Small intestine (tissue), 7 donors: ENCODE measurements at regions not wholly inside any gene's neighbourhood (a gene's known extent, or its start where the extent isn't known, plus 50 kb on each side); places are given as distances from the start of the nearest gene placed in this dataset.

ENCODE experiments used
- DNase-seq, 2 donors: peaks; one replicate each; pipeline versions ENCODE4 v3.0.0 to v3.0.0-alpha.2; 2013
- FAIRE-seq: peaks from 2 replicates; lab custom pipeline; 2012; peaks lifted over from hg19 to GRCh38; lab: Jason Lieb, UNC
- H3K27ac ChIP-seq, 3 donors: one replicate each; pipeline ENCODE4 v1.5.1; 2013; ENCODE audit warnings: low read length in 2 of 3, mild to moderate bottlenecking in 2 of 3, control low read depth in 1 of 3, inconsistent platforms in 1 of 3, low read depth in 1 of 3, moderate library complexity in 1 of 3
- H3K27me3 ChIP-seq, 3 donors: one replicate each; pipeline ENCODE4 v1.6.1; 2013; ENCODE audit warnings: low read length in 3 of 3, inconsistent platforms in 1 of 3; ENCODE audit not compliant: control insufficient read depth in 3 of 3, insufficient read depth in 3 of 3
- H3K36me3 ChIP-seq, 3 donors: one replicate each; pipeline ENCODE4 v1.6.1; 2013; ENCODE audit warnings: low read length in 3 of 3, inconsistent platforms in 1 of 3, low read depth in 1 of 3, mild to moderate bottlenecking in 1 of 3, moderate library complexity in 1 of 3; ENCODE audit not compliant: control insufficient read depth in 3 of 3, insufficient read depth in 2 of 3
- H3K4me1 ChIP-seq, 3 donors: one replicate each; pipeline ENCODE4 v1.6.1; 2013; ENCODE audit warnings: low read length in 2 of 3, inconsistent platforms in 1 of 3, low read depth in 1 of 3, mild to moderate bottlenecking in 1 of 3, moderate library complexity in 1 of 3; ENCODE audit not compliant: control insufficient read depth in 3 of 3, insufficient read depth in 2 of 3
- H3K4me3 ChIP-seq, 3 donors: one replicate each; pipeline ENCODE4 v1.5.1; 2013; ENCODE audit warnings: low read length in 3 of 3, control low read depth in 1 of 3, inconsistent platforms in 1 of 3, low read depth in 1 of 3, mild to moderate bottlenecking in 1 of 3, moderate library complexity in 1 of 3
- H3K9me3 ChIP-seq, 2 donors: one replicate each; pipeline ENCODE4 v1.6.1; 2013; ENCODE audit warnings: low read depth in 1 of 2, low read length in 1 of 2; ENCODE audit not compliant: control insufficient read depth in 2 of 2, insufficient read depth in 1 of 2
- WGBS, 3 donors: extraction: QIAGEN DNeasy Blood & Tissue Kit; methylation state at CpG; one replicate each; pipeline ENCODE4 v1.1.7; 2013; 5-methylcytosine and 5-hydroxymethylcytosine counted together
- donor health status: healthy with polysubstance abuse.
- donor health status: control.
- donor health status: control.
- donor health status: Bipolar disorder and iron deficiency.
- donor health status: healthy.

GRCh38 chr14:87667659-87668058 is 325.3 kb downstream of the GALC start:
- no peak for FAIRE-seq
- H3K27ac ChIP-seq, result no peak overlapping the region
- no peaks in the 10 kb centered on the region for H3K4me1 ChIP-seq
- H3K9me3 ChIP-seq, result no peaks in the 10 kb centered on the region
- H3K36me3 ChIP-seq, result no peaks in the 10 kb centered on the region
- no peaks in the 10 kb centered on the region for H3K27me3 ChIP-seq
- no peak overlapping the region for H3K4me3 ChIP-seq
- WGBS, 3 donors, result 83 to 93% (median 92%) methylated on average over 4 of the region's 4 CpGs
- DNase-seq, result no peak

GRCh38 chr14:87656315-87656714 is 336.7 kb downstream of the GALC start:
- DNase-seq, result no peak
- 73 to 89% (median 84%) methylated on average over 1 of the region's 1 CpG for WGBS, 3 donors

GRCh38 chr14:87652278-87652677 is 340.7 kb downstream of the GALC start:
- Histone ChIP-seq H3K9me3 (peaks cover 0 to 17% of the 10 kb centered on the region in 2 donors), H3K4me1 (no peaks in the 10 kb centered on the region), H3K27me3 (no peaks in the 10 kb centered on the region), H3K27ac (no peak overlapping the region), H3K4me3 (no peak overlapping the region), H3K36me3 (no peaks in the 10 kb centered on the region)
- 48 to 70% (median 61%) methylated on average over 2 of the region's 2 CpGs for WGBS, 3 donors
- no peak for FAIRE-seq
- no peak for DNase-seq

More at GRCh38 chr14:87656315-87656714, 336.7 kb downstream of the GALC start:
- no peaks in the 10 kb centered on the region for H3K9me3 ChIP-seq
- no peak for FAIRE-seq
- H3K36me3 ChIP-seq, result no peaks in the 10 kb centered on the region
- no peak overlapping the region for H3K27ac ChIP-seq
- H3K4me3 ChIP-seq, result no peak overlapping the region
- no peaks in the 10 kb centered on the region for H3K4me1 ChIP-seq
- H3K27me3 ChIP-seq, result no peaks in the 10 kb centered on the region

- 92 to 93% (median 93%) methylated on average over 3 of the region's 3 CpGs for WGBS, 3 donors
- DNase-seq, result no peak
- FAIRE-seq, result no peak
Measured at GRCh38 chr14:87644689-87645088, 348.3 kb downstream of the GALC start.

GRCh38 chr14:87643005-87643404 is 350.0 kb downstream of the GALC start:
- no peak for DNase-seq
- H3K9me3 ChIP-seq, result no peaks in the 10 kb centered on the region
- no peaks in the 10 kb centered on the region for H3K27me3 ChIP-seq
- no peaks in the 10 kb centered on the region for H3K4me1 ChIP-seq
- H3K4me3 ChIP-seq, result no peak overlapping the region
- 50 to 75% (median 74%) methylated on average over 4 of the region's 4 CpGs for WGBS, 3 donors
- no peak for FAIRE-seq
- H3K36me3 ChIP-seq, result no peaks in the 10 kb centered on the region
- H3K27ac ChIP-seq, result no peak overlapping the region

More at GRCh38 chr14:87644689-87645088, 348.3 kb downstream of the GALC start:
- Histone ChIP-seq H3K27ac (no peak overlapping the region), H3K27me3 (no peaks in the 10 kb centered on the region), H3K9me3 (peaks cover 0 to 7% of the 10 kb centered on the region in 2 donors), H3K4me1 (no peaks in the 10 kb centered on the region), H3K36me3 (no peaks in the 10 kb centered on the region), H3K4me3 (no peak overlapping the region)

GRCh38 chr14:87640553-87640952 is 352.4 kb downstream of the GALC start:
- H3K27me3 ChIP-seq, result no peaks in the 10 kb centered on the region
- H3K36me3 ChIP-seq, result no peaks in the 10 kb centered on the region
- H3K27ac ChIP-seq, result no peak overlapping the region
- H3K4me1 ChIP-seq, result no peaks in the 10 kb centered on the region
- DNase-seq, result peak in 1 of 2 donors; percentile 6
- no peak for FAIRE-seq
- no peaks in the 10 kb centered on the region for H3K9me3 ChIP-seq
- H3K4me3 ChIP-seq, result no peak overlapping the region

GRCh38 chr14:87638196-87638595 is 354.8 kb downstream of the GALC start:
- DNase-seq, result no peak
- H3K27me3 ChIP-seq, result no peaks in the 10 kb centered on the region
- no peak for FAIRE-seq
- H3K4me1 ChIP-seq, result no peaks in the 10 kb centered on the region
- H3K27ac ChIP-seq, result no peak overlapping the region
- H3K9me3 ChIP-seq, result no peaks in the 10 kb centered on the region
- H3K4me3 ChIP-seq, result no peak overlapping the region
- WGBS, 3 donors, result 76 to 82% (median 76%) methylated on average over 3 of the region's 3 CpGs
- H3K36me3 ChIP-seq, result no peaks in the 10 kb centered on the region

GRCh38 chr14:87635442-87635841 is 357.5 kb downstream of the GALC start:
- Histone ChIP-seq H3K4me3 (no peak overlapping the region), H3K4me1 (no peaks in the 10 kb centered on the region), H3K9me3 (no peaks in the 10 kb centered on the region), H3K36me3 (no peaks in the 10 kb centered on the region), H3K27ac (no peak overlapping the region), H3K27me3 (no peaks in the 10 kb centered on the region)
- WGBS, 3 donors, result 48 to 53% (median 51%) methylated on average over 3 of the region's 3 CpGs
- no peak for DNase-seq
- FAIRE-seq, result no peak

GRCh38 chr14:87632796-87633195 is 360.2 kb downstream of the GALC start:
- Histone ChIP-seq H3K27ac (no peak overlapping the region), H3K27me3 (no peaks in the 10 kb centered on the region), H3K36me3 (no peaks in the 10 kb centered on the region), H3K9me3 (no peaks in the 10 kb centered on the region), H3K4me3 (no peak overlapping the region), H3K4me1 (no peaks in the 10 kb centered on the region)
- DNase-seq, result no peak
- 78 to 89% (median 88%) methylated on average over 4 of the region's 4 CpGs for WGBS, 3 donors
- no peak for FAIRE-seq
